Astrocyte (in vitro differentiated cells and primary cell): ENCODE measurements at regions not wholly inside any gene's neighbourhood (a gene's known extent, or its start where the extent isn't known, plus 50 kb on each side); places are given as distances from the start of the nearest gene placed in this dataset.

Source experiments
- CTCF ChIP-seq: IDR thresholded peaks from 2 replicates; pipeline ENCODE4 v1.5.1; 2011; ENCODE audit warnings: low read depth, mild to moderate bottlenecking, inconsistent platforms, low read length, moderate library complexity; ENCODE audit not compliant: insufficient read depth
- EZH2 ChIP-seq: IDR thresholded peaks from 2 replicates; pipeline ENCODE4 v1.6.1; 2012; ENCODE audit warnings: mild to moderate bottlenecking, low read length, inconsistent platforms; ENCODE audit not compliant: insufficient read depth

GRCh38 chr16:26913851-26914250, 152.9 kb upstream of the C16orf82 start:
- TF ChIP-seq CTCF (no peak), EZH2 (no peak)
